Keratinocyte (primary cell): ENCODE measurements at regions not wholly inside any gene's neighbourhood (a gene's known extent, or its start where the extent isn't known, plus 50 kb on each side); places are given as distances from the start of the nearest gene placed in this dataset.

ENCODE experiments used
- DNase-seq: peaks from one replicate; pipeline ENCODE4 v3.0.0-alpha.2; 2011; ENCODE audit warnings: low read depth, missing footprints, low spot score
- FAIRE-seq: peaks from 2 replicates; lab custom pipeline; 2011; peaks lifted over from hg19 to GRCh38; lab: Jason Lieb, UNC
- H2AFZ ChIP-seq: 2 replicates; pipeline ENCODE4 v1.6.0; 2012; ENCODE audit warnings: low read length, control low read depth, inconsistent platforms; ENCODE audit not compliant: control insufficient read depth
- H3K27ac ChIP-seq: 2 replicates; pipeline ENCODE4 v1.5.1; 2011; ENCODE audit warnings: low read length; ENCODE audit not compliant: control insufficient read depth, insufficient read depth
- H3K27me3 ChIP-seq: 3 replicates; pipeline ENCODE4 v1.6.0; 2011; ENCODE audit warnings: low read length; ENCODE audit not compliant: control insufficient read depth, insufficient read depth; ENCODE audit errors: extremely low read depth
- H3K36me3 ChIP-seq, 2 experiments: 2 replicates in 1 of 2; 3 replicates in 1 of 2; pipeline ENCODE4 v1.5.1; 2011; ENCODE audit warnings: low read length in 2 of 2, mild to moderate bottlenecking in 1 of 2; ENCODE audit not compliant: control insufficient read depth in 2 of 2, insufficient read depth in 2 of 2; ENCODE audit errors: extremely low read depth in 1 of 2
- H3K4me1 ChIP-seq: 3 replicates; pipeline ENCODE4 v1.5.1; 2011; ENCODE audit warnings: low read length; ENCODE audit not compliant: control insufficient read depth, insufficient read depth; ENCODE audit errors: extremely low read depth
- H3K4me2 ChIP-seq: 3 replicates; pipeline ENCODE4 v1.6.0; 2011; ENCODE audit warnings: low read depth, low read length; ENCODE audit not compliant: control insufficient read depth, insufficient read depth; ENCODE audit errors: extremely low read depth
- H3K4me3 ChIP-seq, 3 experiments: fragments of 200-600 bp in 1 of 3; sonication (generic) in 1 of 3; 2 replicates in 2 of 3; 3 replicates in 1 of 3; pipeline ENCODE4 v1.5.1; 2011 to 2016; ENCODE audit warnings: low read length in 3 of 3, mild to moderate bottlenecking in 3 of 3, control low read depth in 2 of 3, inconsistent platforms in 1 of 3, low read depth in 1 of 3, mixed read lengths in 1 of 3, mixed run types in 1 of 3, moderate library complexity in 1 of 3; ENCODE audit not compliant: control insufficient read depth in 2 of 3, insufficient read depth in 2 of 3; ENCODE audit errors: extremely low read depth in 1 of 3
- H3K79me2 ChIP-seq: 2 replicates; pipeline ENCODE4 v1.6.0; 2012; ENCODE audit warnings: low read length; ENCODE audit not compliant: control insufficient read depth, insufficient read depth
- H3K9ac ChIP-seq: 3 replicates; pipeline ENCODE4 v1.6.0; 2011; ENCODE audit warnings: low read length; ENCODE audit not compliant: control insufficient read depth, insufficient read depth; ENCODE audit errors: extremely low read depth
- H3K9me1 ChIP-seq: 3 replicates; pipeline ENCODE4 v1.6.0; 2011; ENCODE audit warnings: low read length; ENCODE audit not compliant: control insufficient read depth, insufficient read depth; ENCODE audit errors: extremely low read depth
- H3K9me3 ChIP-seq: 2 replicates; pipeline ENCODE4 v1.5.1; 2012; ENCODE audit warnings: low read depth, low read length; ENCODE audit not compliant: control insufficient read depth
- H4K20me1 ChIP-seq: 3 replicates; pipeline ENCODE4 v1.6.0; 2011; ENCODE audit warnings: low read length; ENCODE audit not compliant: control insufficient read depth, insufficient read depth; ENCODE audit errors: extremely low read depth
- EZH2 ChIP-seq: IDR thresholded peaks from one replicate; pipeline ENCODE4 v1.6.1; 2012; ENCODE audit warnings: inconsistent platforms, mild to moderate bottlenecking, low read length, moderate library complexity
- dilution Hi-C: fragments of 300-500 bp; cut with MboI; formaldehyde crosslinking; loops from one replicate; pipeline ENCODE4 v1.7.0; 2020; ENCODE audit warnings: low sequenced_read_pairs; ENCODE audit not compliant: extremely low pct_ligation_motif_present
- TF ChIP-seq, protein P1 (sequence below), 3 experiments: IDR thresholded peaks in 1 of 3; conservative IDR thresholded peaks in 1 of 3; optimal IDR thresholded peaks in 1 of 3; 2 replicates in 2 of 3; 3 replicates in 1 of 3; pipeline versions ENCODE3 to v1.5.1; 2011; ENCODE audit warnings: low read length in 3 of 3, mild to moderate bottlenecking in 3 of 3, moderate library complexity in 2 of 3, control low read depth in 1 of 3, inconsistent platforms in 1 of 3; ENCODE audit not compliant: insufficient read depth in 2 of 3; ENCODE audit errors: extremely low read depth in 1 of 3

DNA sequence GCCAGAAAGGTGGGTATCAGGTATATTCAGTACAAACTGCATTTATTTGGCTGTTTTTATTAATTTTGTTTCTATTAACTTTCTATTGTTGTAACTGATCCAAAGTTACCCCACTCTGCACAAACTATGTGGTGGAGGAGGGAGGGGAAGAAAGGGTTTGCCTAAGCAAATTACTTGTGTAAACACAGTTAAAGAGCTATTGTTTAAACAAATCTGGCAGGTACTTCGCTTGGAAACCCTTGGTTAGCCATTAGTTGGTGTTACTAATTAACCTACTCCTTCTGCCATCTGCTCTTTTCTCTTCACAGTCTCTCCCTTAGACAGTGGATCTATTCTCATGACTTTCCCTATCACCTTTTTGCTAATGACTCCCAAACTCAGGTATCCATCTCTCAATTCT lies 328.4 kb upstream of the NECTIN3 start:
- DNase-seq: no peak
- TF ChIP-seq, protein P1, sequence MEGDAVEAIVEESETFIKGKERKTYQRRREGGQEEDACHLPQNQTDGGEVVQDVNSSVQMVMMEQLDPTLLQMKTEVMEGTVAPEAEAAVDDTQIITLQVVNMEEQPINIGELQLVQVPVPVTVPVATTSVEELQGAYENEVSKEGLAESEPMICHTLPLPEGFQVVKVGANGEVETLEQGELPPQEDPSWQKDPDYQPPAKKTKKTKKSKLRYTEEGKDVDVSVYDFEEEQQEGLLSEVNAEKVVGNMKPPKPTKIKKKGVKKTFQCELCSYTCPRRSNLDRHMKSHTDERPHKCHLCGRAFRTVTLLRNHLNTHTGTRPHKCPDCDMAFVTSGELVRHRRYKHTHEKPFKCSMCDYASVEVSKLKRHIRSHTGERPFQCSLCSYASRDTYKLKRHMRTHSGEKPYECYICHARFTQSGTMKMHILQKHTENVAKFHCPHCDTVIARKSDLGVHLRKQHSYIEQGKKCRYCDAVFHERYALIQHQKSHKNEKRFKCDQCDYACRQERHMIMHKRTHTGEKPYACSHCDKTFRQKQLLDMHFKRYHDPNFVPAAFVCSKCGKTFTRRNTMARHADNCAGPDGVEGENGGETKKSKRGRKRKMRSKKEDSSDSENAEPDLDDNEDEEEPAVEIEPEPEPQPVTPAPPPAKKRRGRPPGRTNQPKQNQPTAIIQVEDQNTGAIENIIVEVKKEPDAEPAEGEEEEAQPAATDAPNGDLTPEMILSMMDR (optimal IDR thresholded peaks at IDR 0.05 in 1 of 3, IDR thresholded peaks at IDR 0.05 in 1 of 3, conservative IDR thresholded peaks at IDR 0.05 in 1 of 3; ENCODE audit: extremely low read depth in 1 of 3, insufficient read depth in 2 of 3, low read length in 3 of 3): no peak
- TF ChIP-seq EZH2: no peak
- Histone ChIP-seq H4K20me1 (no peaks in the 10 kb centered on the region), H3K9ac (no peak overlapping the region), H3K4me1 (no peaks in the 10 kb centered on the region), H3K9me3 (no peaks in the 10 kb centered on the region), H3K9me1 (no peaks in the 10 kb centered on the region), H3K27ac (no peak overlapping the region), H3K79me2 (no peaks in the 10 kb centered on the region), H3K36me3 (no peaks in the 10 kb centered on the region), H3K4me2 (no peak overlapping the region), H3K4me3 (no peak overlapping the region), H2AFZ (no peak overlapping the region), H3K27me3 (no peaks in the 10 kb centered on the region)
- dilution Hi-C loops: no loop called here
- no peak for FAIRE-seq

DNA sequence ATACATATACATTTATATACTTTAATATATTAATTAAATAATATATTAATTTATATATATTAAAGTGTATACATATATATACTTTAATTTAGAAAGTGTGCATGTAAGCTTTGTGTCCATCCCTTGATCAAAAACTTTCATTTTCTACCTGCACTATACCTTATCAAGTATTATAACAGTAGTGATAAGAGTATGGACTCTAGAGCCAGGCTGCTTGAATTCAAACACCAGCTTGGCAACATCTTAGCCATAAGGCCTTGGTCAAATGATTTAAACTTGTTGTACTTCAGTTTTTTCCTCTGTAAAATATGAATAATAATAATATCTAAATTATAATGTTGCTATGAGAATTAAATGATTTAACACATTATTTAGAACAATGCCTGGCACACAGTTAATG lies 327.6 kb upstream of the NECTIN3 start:
- TF ChIP-seq, protein P1 (optimal IDR thresholded peaks at IDR 0.05 in 1 of 3, IDR thresholded peaks at IDR 0.05 in 1 of 3, conservative IDR thresholded peaks at IDR 0.05 in 1 of 3; ENCODE audit: extremely low read depth in 1 of 3, insufficient read depth in 2 of 3, low read length in 3 of 3): no peak
- TF ChIP-seq EZH2: no peak
- Histone ChIP-seq H3K4me2 (no peak overlapping the region), H4K20me1 (no peaks in the 10 kb centered on the region), H3K27me3 (no peaks in the 10 kb centered on the region), H3K9ac (no peak overlapping the region), H3K27ac (no peak overlapping the region), H3K36me3 (no peaks in the 10 kb centered on the region), H2AFZ (no peak overlapping the region), H3K4me3 (no peak overlapping the region), H3K9me1 (no peaks in the 10 kb centered on the region), H3K79me2 (no peaks in the 10 kb centered on the region), H3K9me3 (no peaks in the 10 kb centered on the region), H3K4me1 (no peaks in the 10 kb centered on the region)
- FAIRE-seq: no peak
- dilution Hi-C loops: no loop called here
- DNase-seq: no peak
